SK-N-SH (cell line): ENCODE measurements at regions not wholly inside any gene's neighbourhood (a gene's known extent, or its start where the extent isn't known, plus 50 kb on each side); places are given as distances from the start of the nearest gene placed in this dataset.

Experiments used
- CTCF ChIA-PET: fragments of 300-600, 350-600 bp; formaldehyde crosslinking; extraction: SDS; loops from one replicate; lab custom pipeline; 2021; lab: Yijun Ruan, JAX
- POLR2A ChIA-PET: fragments of 350-600 bp; sonication (Branson Sonifier 250); formaldehyde crosslinking; extraction: SDS; loops from one replicate; lab custom pipeline; 2020; ENCODE audit warnings: antibody characterized with exemption, inconsistent platforms; lab: Yijun Ruan, JAX
- DNase-seq: peaks from one replicate; pipeline ENCODE4 v3.0.0; 2012
- H2AFZ ChIP-seq: fragments of 200-600 bp; sonication (generic); 2 replicates; pipeline ENCODE4 v1.8.1; 2016; ENCODE audit warnings: antibody characterized with exemption, mild to moderate bottlenecking, low read depth
- H3F3A ChIP-seq: fragments of 200-600 bp; sonication (generic); replicated peaks from 2 replicates; pipeline ENCODE3; 2016; ENCODE audit warnings: antibody characterized with exemption, mild to moderate bottlenecking; ENCODE audit not compliant: insufficient read depth
- H3K27ac ChIP-seq, 2 experiments: fragments of 200-500 bp in 1 of 2; fragments of 200-600 bp in 1 of 2; sonication (Bioruptor generic) in 1 of 2; sonication (generic), shearing (Covaris generic) in 1 of 2; 2 replicates each; pipeline versions ENCODE4 v1.5.1 to v1.6.1; 2014 to 2016; ENCODE audit warnings: low read depth in 2 of 2, inconsistent platforms in 1 of 2, low read length in 1 of 2, mild to moderate bottlenecking in 1 of 2, mixed read lengths in 1 of 2
- H3K27me3 ChIP-seq: fragments of 200-600 bp; sonication (generic), shearing (Covaris generic); 2 replicates; pipeline ENCODE4 v1.6.1; 2016; ENCODE audit warnings: mixed run types; ENCODE audit not compliant: insufficient read depth
- H3K36me3 ChIP-seq, 2 experiments: fragments of 200-500 bp in 1 of 2; fragments of 200-600 bp in 1 of 2; sonication (Bioruptor generic) in 1 of 2; sonication (generic) in 1 of 2; replicated peaks in 1 of 2; 2 replicates each; pipeline versions ENCODE3 to v1.5.1; 2014 to 2016; ENCODE audit warnings: low read length in 1 of 2, mild to moderate bottlenecking in 1 of 2; ENCODE audit not compliant: insufficient read depth in 2 of 2, control insufficient read depth in 1 of 2
- H3K4me1 ChIP-seq, 2 experiments: fragments of 200-500 bp in 1 of 2; fragments of 200-600 bp in 1 of 2; sonication (Bioruptor generic) in 1 of 2; sonication (generic), shearing (Covaris generic) in 1 of 2; 2 replicates each; pipeline versions ENCODE4 v1.5.1 to v1.6.1; 2014 to 2016; ENCODE audit warnings: low read depth in 1 of 2, low read length in 1 of 2, mixed run types in 1 of 2; ENCODE audit not compliant: insufficient read depth in 2 of 2, control insufficient read depth in 1 of 2
- H3K4me2 ChIP-seq: fragments of 200-600 bp; sonication (generic), shearing (Covaris generic); 2 replicates; pipeline ENCODE4 v1.6.1; 2017; ENCODE audit warnings: mixed run types
- H3K4me3 ChIP-seq, 2 experiments: fragments of 200-500 bp in 1 of 2; fragments of 200-600 bp in 1 of 2; sonication (Bioruptor generic) in 1 of 2; sonication (generic), shearing (Covaris generic) in 1 of 2; 2 replicates each; pipeline versions ENCODE4 v1.5.1 to v1.8.1; 2014 to 2016; ENCODE audit warnings: low read depth in 2 of 2, inconsistent platforms in 1 of 2, low read length in 1 of 2, mild to moderate bottlenecking in 1 of 2, mixed read lengths in 1 of 2, moderate library complexity in 1 of 2
- H3K79me2 ChIP-seq: fragments of 200-600 bp; sonication (generic); 2 replicates; pipeline ENCODE4 v1.8.1; 2017; ENCODE audit warnings: mild to moderate bottlenecking; ENCODE audit not compliant: insufficient read depth
- H3K9ac ChIP-seq: fragments of 200-600 bp; sonication (generic); 2 replicates; pipeline ENCODE4 v1.6.1; 2017; ENCODE audit warnings: mixed run types
- H3K9me2 ChIP-seq: fragments of 200-600 bp; sonication (generic); 2 replicates; pipeline ENCODE4 v1.6.1; 2017; ENCODE audit warnings: mixed run types
- H3K9me3 ChIP-seq: fragments of 200-600 bp; sonication (generic); 2 replicates; pipeline ENCODE4 v1.6.1; 2017; ENCODE audit warnings: mixed run types, mild to moderate bottlenecking, moderate library complexity
- H4K20me1 ChIP-seq: fragments of 200-600 bp; sonication (generic); 2 replicates; pipeline ENCODE4 v1.6.1; 2017; ENCODE audit warnings: mild to moderate bottlenecking, mixed run types; ENCODE audit not compliant: insufficient read depth
- CHD2 ChIP-seq: fragments of 150-350 bp; IDR thresholded peaks from 2 replicates; pipeline ENCODE4 v1.6.1; 2018; ENCODE audit warnings: low read length; ENCODE audit not compliant: partially characterized antibody
- EZH2phosphoT487 ChIP-seq: fragments of 200-600 bp; sonication (generic); IDR thresholded peaks from 2 replicates; pipeline ENCODE4 v1.6.1; 2017; ENCODE audit warnings: low read depth, mixed run types, mild to moderate bottlenecking, antibody characterized with exemption, moderate library complexity, borderline replicate concordance
- FOSL2 ChIP-seq: IDR thresholded peaks from 2 replicates; pipeline ENCODE4 v1.4.0; 2012; ENCODE audit warnings: low read depth, mild to moderate bottlenecking, moderate library complexity, borderline replicate concordance
- FOXJ3 ChIP-seq: sonication (generic); formaldehyde crosslinking; IDR thresholded peaks from 2 replicates; pipeline ENCODE4 v1.5.1; 2020; ENCODE audit warnings: mild to moderate bottlenecking, missing genetic modification reagents
- MEF2A ChIP-seq: IDR thresholded peaks from 2 replicates; pipeline ENCODE4 v1.4.0; 2012; ENCODE audit warnings: low read depth, borderline replicate concordance
- MXI1 ChIP-seq: IDR thresholded peaks from 2 replicates; pipeline ENCODE4 v1.6.1; 2012; ENCODE audit warnings: mild to moderate bottlenecking, low read depth, low read length, improper control_type of control experiment
- NFIC ChIP-seq: IDR thresholded peaks from 2 replicates; pipeline ENCODE4 v1.4.0; 2012; ENCODE audit warnings: borderline replicate concordance
- NRF1 ChIP-seq: IDR thresholded peaks from 2 replicates; pipeline ENCODE4 v1.6.1; 2012; ENCODE audit warnings: low read depth, mild to moderate bottlenecking, low read length
- RAD21 ChIP-seq: IDR thresholded peaks from 2 replicates; pipeline ENCODE4 v1.6.1; 2012; ENCODE audit warnings: mild to moderate bottlenecking, low read length
- RFX5 ChIP-seq: IDR thresholded peaks from 2 replicates; pipeline ENCODE4 v1.6.1; 2012; ENCODE audit warnings: mild to moderate bottlenecking, improper control_type of control experiment, low read length
- SMC3 ChIP-seq: IDR thresholded peaks from 2 replicates; pipeline ENCODE4 v1.6.1; 2012; ENCODE audit warnings: low read depth, low read length, improper control_type of control experiment
- TAF1 ChIP-seq: IDR thresholded peaks from 2 replicates; pipeline ENCODE4 v1.6.1; 2012; ENCODE audit warnings: low read depth, mild to moderate bottlenecking, low read length, moderate library complexity, borderline replicate concordance
- YY1 ChIP-seq: IDR thresholded peaks from 2 replicates; pipeline ENCODE4 v1.4.0; 2012; ENCODE audit warnings: low read depth, mild to moderate bottlenecking
- WGBS: methylation state at CpG from one replicate; pipeline ENCODE4 v1.1.6; 2017; ENCODE audit warnings: low lambda C conversion rate; 5-methylcytosine and 5-hydroxymethylcytosine counted together
- TF ChIP-seq, protein P1 (sequence below): IDR thresholded peaks from 2 replicates; pipeline ENCODE4 v1.4.0; 2012; ENCODE audit warnings: low read depth, borderline replicate concordance
- TF ChIP-seq, protein P2 (sequence below): fragments of 200-600 bp; sonication (generic); IDR thresholded peaks from 2 replicates; pipeline ENCODE4 v1.6.1; 2017; ENCODE audit warnings: antibody characterized with exemption, mild to moderate bottlenecking, moderate library complexity
- TF ChIP-seq, protein P3 (sequence below): fragments of 150-350 bp; IDR thresholded peaks from 2 replicates; pipeline ENCODE4 v1.6.1; 2016; ENCODE audit warnings: mild to moderate bottlenecking, low read depth, low read length
- TF ChIP-seq, protein P4 (sequence below): IDR thresholded peaks from 2 replicates; pipeline ENCODE4 v1.4.0; 2012; ENCODE audit warnings: low read depth, borderline replicate concordance

DNA sequence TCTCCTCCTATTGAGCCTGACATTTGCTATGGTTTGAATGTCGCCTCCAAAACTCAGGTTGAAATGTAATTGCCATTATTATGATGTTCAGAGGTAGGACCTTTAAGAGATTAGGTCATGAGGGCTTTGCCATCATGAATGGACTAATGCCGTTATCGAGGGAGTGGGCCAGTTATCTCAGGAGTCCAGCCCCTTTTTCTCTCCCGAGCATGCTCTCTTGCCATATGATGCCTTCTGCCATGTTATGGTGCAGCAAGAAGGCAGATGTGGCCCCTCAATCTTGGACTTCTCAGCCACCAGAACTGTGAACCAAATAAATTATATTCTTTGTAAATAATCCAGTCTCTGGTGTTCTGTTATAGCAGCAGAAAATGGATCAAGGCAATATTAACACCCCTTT is 323.5 kb downstream of the RRAGC start:
- Histone ChIP-seq H3K9me2 (no peaks in the 10 kb centered on the region), H3K4me2 (no peak overlapping the region), H3K36me3 (no peaks in the 10 kb centered on the region), H3K27ac (no peak overlapping the region), H3K4me1 (peaks cover 0 to 4% of the 10 kb centered on the region in 2 experiments; a peak in 1 of 4 replicates), H3K4me3 (no peak overlapping the region), H3F3A (no peaks in the 10 kb centered on the region), H3K9ac (no peak overlapping the region), H2AFZ (no peak overlapping the region), H3K79me2 (no peaks in the 10 kb centered on the region), H3K9me3 (no peaks in the 10 kb centered on the region), H3K27me3 (no peaks in the 10 kb centered on the region; the same call in 1 of the 2 replicates), H4K20me1 (no peaks in the 10 kb centered on the region)
- WGBS = 20% methylated on average over 4 of the region's 4 CpGs
- TF ChIP-seq RAD21 (no peak), YY1 (no peak), SMC3 (no peak), NFIC (no peak), RFX5 (no peak), FOXJ3 (CRISPR knock-in tag) (no peak)
- TF ChIP-seq, protein P1, sequence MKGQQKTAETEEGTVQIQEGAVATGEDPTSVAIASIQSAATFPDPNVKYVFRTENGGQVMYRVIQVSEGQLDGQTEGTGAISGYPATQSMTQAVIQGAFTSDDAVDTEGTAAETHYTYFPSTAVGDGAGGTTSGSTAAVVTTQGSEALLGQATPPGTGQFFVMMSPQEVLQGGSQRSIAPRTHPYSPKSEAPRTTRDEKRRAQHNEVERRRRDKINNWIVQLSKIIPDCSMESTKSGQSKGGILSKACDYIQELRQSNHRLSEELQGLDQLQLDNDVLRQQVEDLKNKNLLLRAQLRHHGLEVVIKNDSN = no peak
- no peak for DNase-seq
- POLR2A ChIA-PET = no interaction called here
- CTCF ChIA-PET = no interaction called here

DNA sequence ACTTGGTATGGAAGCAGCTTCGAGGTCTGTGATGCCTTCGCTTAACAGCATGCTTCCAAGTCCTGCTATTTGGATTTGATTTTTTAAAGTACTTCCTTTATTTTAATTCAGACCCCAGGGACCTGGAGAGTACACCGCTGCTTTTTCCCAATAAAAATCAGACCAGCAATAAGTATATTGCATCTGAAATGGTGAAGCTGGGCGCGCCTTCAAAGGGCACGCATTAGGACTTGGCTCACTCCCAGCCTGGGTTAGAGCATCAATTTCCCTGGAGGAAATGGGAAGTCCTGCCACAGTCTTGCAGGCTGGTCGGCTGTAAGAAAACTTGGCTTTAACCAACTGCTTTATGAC is 325.1 kb downstream of the RRAGC start:
- Histone ChIP-seq H3K36me3 (no peaks in the 10 kb centered on the region), H4K20me1 (no peaks in the 10 kb centered on the region), H3K9me2 (no peaks in the 10 kb centered on the region)
- TF ChIP-seq EZH2phosphoT487 = no peak
- TF ChIP-seq, protein P2, sequence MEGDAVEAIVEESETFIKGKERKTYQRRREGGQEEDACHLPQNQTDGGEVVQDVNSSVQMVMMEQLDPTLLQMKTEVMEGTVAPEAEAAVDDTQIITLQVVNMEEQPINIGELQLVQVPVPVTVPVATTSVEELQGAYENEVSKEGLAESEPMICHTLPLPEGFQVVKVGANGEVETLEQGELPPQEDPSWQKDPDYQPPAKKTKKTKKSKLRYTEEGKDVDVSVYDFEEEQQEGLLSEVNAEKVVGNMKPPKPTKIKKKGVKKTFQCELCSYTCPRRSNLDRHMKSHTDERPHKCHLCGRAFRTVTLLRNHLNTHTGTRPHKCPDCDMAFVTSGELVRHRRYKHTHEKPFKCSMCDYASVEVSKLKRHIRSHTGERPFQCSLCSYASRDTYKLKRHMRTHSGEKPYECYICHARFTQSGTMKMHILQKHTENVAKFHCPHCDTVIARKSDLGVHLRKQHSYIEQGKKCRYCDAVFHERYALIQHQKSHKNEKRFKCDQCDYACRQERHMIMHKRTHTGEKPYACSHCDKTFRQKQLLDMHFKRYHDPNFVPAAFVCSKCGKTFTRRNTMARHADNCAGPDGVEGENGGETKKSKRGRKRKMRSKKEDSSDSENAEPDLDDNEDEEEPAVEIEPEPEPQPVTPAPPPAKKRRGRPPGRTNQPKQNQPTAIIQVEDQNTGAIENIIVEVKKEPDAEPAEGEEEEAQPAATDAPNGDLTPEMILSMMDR = no peak
- no peak for TF ChIP-seq MXI1
- TF ChIP-seq, protein P3, sequence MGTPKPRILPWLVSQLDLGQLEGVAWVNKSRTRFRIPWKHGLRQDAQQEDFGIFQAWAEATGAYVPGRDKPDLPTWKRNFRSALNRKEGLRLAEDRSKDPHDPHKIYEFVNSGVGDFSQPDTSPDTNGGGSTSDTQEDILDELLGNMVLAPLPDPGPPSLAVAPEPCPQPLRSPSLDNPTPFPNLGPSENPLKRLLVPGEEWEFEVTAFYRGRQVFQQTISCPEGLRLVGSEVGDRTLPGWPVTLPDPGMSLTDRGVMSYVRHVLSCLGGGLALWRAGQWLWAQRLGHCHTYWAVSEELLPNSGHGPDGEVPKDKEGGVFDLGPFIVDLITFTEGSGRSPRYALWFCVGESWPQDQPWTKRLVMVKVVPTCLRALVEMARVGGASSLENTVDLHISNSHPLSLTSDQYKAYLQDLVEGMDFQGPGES = no peak
- TF ChIP-seq CHD2 = no peak
- no peak for TF ChIP-seq MEF2A
- no peak for TF ChIP-seq TAF1
- no peak for TF ChIP-seq NRF1
- TF ChIP-seq, protein P4, sequence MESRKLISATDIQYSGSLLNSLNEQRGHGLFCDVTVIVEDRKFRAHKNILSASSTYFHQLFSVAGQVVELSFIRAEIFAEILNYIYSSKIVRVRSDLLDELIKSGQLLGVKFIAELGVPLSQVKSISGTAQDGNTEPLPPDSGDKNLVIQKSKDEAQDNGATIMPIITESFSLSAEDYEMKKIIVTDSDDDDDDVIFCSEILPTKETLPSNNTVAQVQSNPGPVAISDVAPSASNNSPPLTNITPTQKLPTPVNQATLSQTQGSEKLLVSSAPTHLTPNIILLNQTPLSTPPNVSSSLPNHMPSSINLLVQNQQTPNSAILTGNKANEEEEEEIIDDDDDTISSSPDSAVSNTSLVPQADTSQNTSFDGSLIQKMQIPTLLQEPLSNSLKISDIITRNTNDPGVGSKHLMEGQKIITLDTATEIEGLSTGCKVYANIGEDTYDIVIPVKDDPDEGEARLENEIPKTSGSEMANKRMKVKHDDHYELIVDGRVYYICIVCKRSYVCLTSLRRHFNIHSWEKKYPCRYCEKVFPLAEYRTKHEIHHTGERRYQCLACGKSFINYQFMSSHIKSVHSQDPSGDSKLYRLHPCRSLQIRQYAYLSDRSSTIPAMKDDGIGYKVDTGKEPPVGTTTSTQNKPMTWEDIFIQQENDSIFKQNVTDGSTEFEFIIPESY = no peak
- no peak for TF ChIP-seq FOSL2
- TF ChIP-seq RAD21 = no peak
- TF ChIP-seq, all 33 proteins: peak for 0
- Histone ChIP-seq H3K27me3 (no peaks in the 10 kb centered on the region; the same call in 1 of the 2 replicates), H3K4me1 (peaks cover 0 to 4% of the 10 kb centered on the region in 2 experiments; a peak in 1 of 4 replicates), H3K27ac (no peak overlapping the region), H3K79me2 (no peaks in the 10 kb centered on the region), H3K4me3 (no peak overlapping the region), H2AFZ (no peak overlapping the region), H3K9me3 (no peaks in the 10 kb centered on the region), H3K4me2 (no peak overlapping the region), H3F3A (no peaks in the 10 kb centered on the region), H3K9ac (no peak overlapping the region)
- WGBS = 32% methylated on average over 7 of the region's 7 CpGs
- ChIA-PET POLR2A (no interaction called here), CTCF (no interaction called here)
- no peak for DNase-seq
